ENCODE measurements at regions not wholly inside any gene's neighbourhood (a gene's known extent, or its start where the extent isn't known, plus 50 kb on each side); places are given as distances from the start of the nearest gene placed in this dataset.

GRCh38 chr6:134733801-134734200 is 216.1 kb downstream of the ALDH8A1 start:
- no peak overlapping the region for H3K9ac ChIP-seq
- H3K4me1 Mint-ChIP-seq = peaks cover 3% of the 10 kb centered on the region
- H3K4me2 ChIP-seq = no peak overlapping the region
- H4K20me1 ChIP-seq (ENCODE audit: low read depth) = no peaks in the 10 kb centered on the region
- no peak overlapping the region for H3K27ac Mint-ChIP-seq
- DNase-seq (ENCODE audit: low spot score) = no peak
- H3K79me2 ChIP-seq (ENCODE audit: low read depth) = no peaks in the 10 kb centered on the region
- no peaks in the 10 kb centered on the region for H3K27me3 ChIP-seq
- TF ChIP-seq EZH2 (IDR thresholded peaks at IDR 0.05) (no peak), EZH2phosphoT487 (IDR thresholded peaks at IDR 0.05) (no peak), CTCF (IDR thresholded peaks at IDR 0.05) (no peak)
- no peaks in the 10 kb centered on the region for H3K36me3 ChIP-seq
- no peak overlapping the region for H2AFZ ChIP-seq (replicated peaks)
- H3K27me3 Mint-ChIP-seq (ENCODE audit: insufficient read depth, low read depth) = peaks cover 5% of the 10 kb centered on the region
- H3K4me3 ChIP-seq = no peak overlapping the region
- H3K9me3 Mint-ChIP-seq = peaks cover 7% of the 10 kb centered on the region
- no peaks in the 10 kb centered on the region for H3K36me3 Mint-ChIP-seq
- no peaks in the 10 kb centered on the region for H3K9me3 ChIP-seq (ENCODE audit: low read depth)
- H3K4me1 ChIP-seq = no peaks in the 10 kb centered on the region
- peaks cover 6% of the 10 kb centered on the region for H3F3A ChIP-seq (ENCODE audit: low read depth)
- no peak overlapping the region for H3K27ac ChIP-seq
- H3K4me3 Mint-ChIP-seq = no peak overlapping the region

- no peaks in the 10 kb centered on the region for H3K36me3 ChIP-seq
- no peak overlapping the region for H3K4me2 ChIP-seq
- no peaks in the 10 kb centered on the region for H3K4me1 ChIP-seq
- H3K9me3 ChIP-seq (ENCODE audit: low read depth) = no peaks in the 10 kb centered on the region
- H2AFZ ChIP-seq (replicated peaks) = no peak overlapping the region
- no peaks in the 10 kb centered on the region for H3K79me2 ChIP-seq (ENCODE audit: low read depth)
- H3K9ac ChIP-seq = no peak overlapping the region
- no peak for DNase-seq (ENCODE audit: low spot score)
- no peak overlapping the region for H3K4me3 Mint-ChIP-seq
- peaks cover 5% of the 10 kb centered on the region for H3K27me3 Mint-ChIP-seq (ENCODE audit: insufficient read depth, low read depth)
- H3K27ac Mint-ChIP-seq = no peak overlapping the region
- H3K36me3 Mint-ChIP-seq = no peaks in the 10 kb centered on the region
- peaks cover 6% of the 10 kb centered on the region for H3F3A ChIP-seq (ENCODE audit: low read depth)
- no peak for TF ChIP-seq EZH2phosphoT487 (IDR thresholded peaks at IDR 0.05)
- TF ChIP-seq EZH2 (IDR thresholded peaks at IDR 0.05) = no peak
- TF ChIP-seq CTCF (IDR thresholded peaks at IDR 0.05) = no peak
- no peak overlapping the region for H3K4me3 ChIP-seq
- peaks cover 7% of the 10 kb centered on the region for H3K9me3 Mint-ChIP-seq
- H3K4me1 Mint-ChIP-seq = peaks cover 3% of the 10 kb centered on the region
- no peaks in the 10 kb centered on the region for H3K27me3 ChIP-seq
- no peaks in the 10 kb centered on the region for H4K20me1 ChIP-seq (ENCODE audit: low read depth)
- H3K27ac ChIP-seq = no peak overlapping the region
These were observed 217.1 kb downstream of the ALDH8A1 start for GRCh38 chr6:134732763-134733162.

GRCh38 chr6:134731615-134732014 is 218.3 kb downstream of the ALDH8A1 start:
- Mint-ChIP-seq H3K4me3 (no peak overlapping the region), H3K9me3 (peaks cover 7% of the 10 kb centered on the region), H3K27me3 (ENCODE audit: insufficient read depth, low read depth) (peaks cover 6% of the 10 kb centered on the region), H3K27ac (no peak overlapping the region), H3K36me3 (no peaks in the 10 kb centered on the region), H3K4me1 (peaks cover 3% of the 10 kb centered on the region)
- H3K4me1 ChIP-seq = no peaks in the 10 kb centered on the region
- H3K4me2 ChIP-seq = no peak overlapping the region
- DNase-seq (ENCODE audit: low spot score) = no peak
- no peak for TF ChIP-seq EZH2 (IDR thresholded peaks at IDR 0.05)
- TF ChIP-seq EZH2phosphoT487 (IDR thresholded peaks at IDR 0.05) = no peak
- TF ChIP-seq CTCF (IDR thresholded peaks at IDR 0.05) = no peak
- H3K9ac ChIP-seq = no peak overlapping the region
- H3K36me3 ChIP-seq = no peaks in the 10 kb centered on the region
- H3K4me3 ChIP-seq = no peak overlapping the region
- no peaks in the 10 kb centered on the region for H3K9me3 ChIP-seq (ENCODE audit: low read depth)
- H2AFZ ChIP-seq (replicated peaks) = no peak overlapping the region
- H3K79me2 ChIP-seq (ENCODE audit: low read depth) = no peaks in the 10 kb centered on the region
- no peaks in the 10 kb centered on the region for H4K20me1 ChIP-seq (ENCODE audit: low read depth)
- H3K27ac ChIP-seq = no peak overlapping the region
- peaks cover 6% of the 10 kb centered on the region for H3F3A ChIP-seq (ENCODE audit: low read depth)
- no peaks in the 10 kb centered on the region for H3K27me3 ChIP-seq

All from neural progenitor cell (in vitro differentiated cells).